H9 (cell line): ENCODE measurements at regions not wholly inside any gene's neighbourhood (a gene's known extent, or its start where the extent isn't known, plus 50 kb on each side); places are given as distances from the start of the nearest gene placed in this dataset.
A peak's percentile ranks its signal among the peaks of the same experiment; 100 is the strongest.

Experiments
- DNase-seq: peaks from one replicate; pipeline ENCODE4 v3.0.0-alpha.2; 2017
- H2AFZ ChIP-seq: one replicate; pipeline ENCODE4 v1.6.1; 2013; ENCODE audit warnings: mild to moderate bottlenecking, low read length, control low read depth, moderate library complexity
- H2AK5ac ChIP-seq: 2 replicates; pipeline ENCODE4 v1.6.1; 2013; ENCODE audit warnings: low read length, control low read depth, mixed read lengths; ENCODE audit not compliant: insufficient read length
- H2BK120ac ChIP-seq: one replicate; pipeline ENCODE4 v1.6.1; 2013; ENCODE audit warnings: low read depth, mild to moderate bottlenecking, low read length, control low read depth, inconsistent platforms; ENCODE audit not compliant: poor library complexity, severe bottlenecking
- H2BK12ac ChIP-seq: 2 replicates; pipeline ENCODE4 v1.6.1; 2013; ENCODE audit warnings: low read length, control low read depth, mixed read lengths, low read depth; ENCODE audit not compliant: insufficient read length
- H2BK15ac ChIP-seq: 2 replicates; pipeline ENCODE4 v1.6.1; 2013; ENCODE audit warnings: low read depth, low read length, control low read depth
- H2BK20ac ChIP-seq: one replicate; pipeline ENCODE4 v1.6.1; 2013; ENCODE audit warnings: low read depth, mild to moderate bottlenecking, low read length, control low read depth, inconsistent platforms; ENCODE audit not compliant: poor library complexity, severe bottlenecking
- H2BK5ac ChIP-seq: 2 replicates; pipeline ENCODE4 v1.6.1; 2013; ENCODE audit warnings: low read length, control low read depth, mixed read lengths; ENCODE audit not compliant: insufficient read length
- H3K14ac ChIP-seq: 2 replicates; pipeline ENCODE4 v1.6.1; 2013; ENCODE audit warnings: low read length, control low read depth; ENCODE audit not compliant: insufficient read depth
- H3K18ac ChIP-seq: 2 replicates; pipeline ENCODE4 v1.6.1; 2013; ENCODE audit warnings: low read depth, mild to moderate bottlenecking, mixed read lengths, low read length, control low read depth; ENCODE audit not compliant: insufficient read length
- H3K23ac ChIP-seq: 2 replicates; pipeline ENCODE4 v1.6.1; 2013; ENCODE audit warnings: low read length, control low read depth, mixed read lengths, low read depth; ENCODE audit not compliant: insufficient read length
- H3K23me2 ChIP-seq: 2 replicates; pipeline ENCODE4 v1.6.1; 2013; ENCODE audit warnings: low read depth, mild to moderate bottlenecking, mixed read lengths, low read length, control low read depth; ENCODE audit not compliant: insufficient read length, poor library complexity, severe bottlenecking
- H3K27ac ChIP-seq: 2 replicates; pipeline ENCODE4 v1.5.1; 2013; ENCODE audit warnings: low read length, control low read depth, mixed read lengths, low read depth; ENCODE audit not compliant: insufficient read length
- H3K27me3 ChIP-seq: 2 replicates; pipeline ENCODE4 v1.6.1; 2013; ENCODE audit warnings: low read length, control low read depth, inconsistent platforms; ENCODE audit not compliant: insufficient read depth
- H3K4ac ChIP-seq: 2 replicates; pipeline ENCODE4 v1.6.1; 2013; ENCODE audit warnings: low read depth, mild to moderate bottlenecking, control low read depth, inconsistent platforms, low read length, moderate library complexity
- H3K4me1 ChIP-seq: 2 replicates; pipeline ENCODE4 v1.6.1; 2013; ENCODE audit warnings: low read length, control low read depth, inconsistent platforms; ENCODE audit not compliant: insufficient read depth
- H3K4me2 ChIP-seq: 2 replicates; pipeline ENCODE4 v1.6.1; 2013; ENCODE audit warnings: low read length, control low read depth, mixed read lengths; ENCODE audit not compliant: insufficient read length, insufficient read depth
- H3K56ac ChIP-seq: 2 replicates; pipeline ENCODE4 v1.6.1; 2013; ENCODE audit warnings: low read depth, mild to moderate bottlenecking, mixed read lengths, low read length, control low read depth; ENCODE audit not compliant: insufficient read length
- H3K79me1 ChIP-seq: 2 replicates; pipeline ENCODE4 v1.6.1; 2013; ENCODE audit warnings: low read depth, mild to moderate bottlenecking, moderate library complexity, low read length, control low read depth, inconsistent platforms; ENCODE audit not compliant: insufficient read depth, poor library complexity, severe bottlenecking
- H3K79me2 ChIP-seq: 2 replicates; pipeline ENCODE4 v1.6.1; 2013; ENCODE audit warnings: low read length, control low read depth, inconsistent platforms; ENCODE audit not compliant: insufficient read depth
- H3K9ac ChIP-seq: 2 replicates; pipeline ENCODE4 v1.6.1; 2013; ENCODE audit warnings: low read length, control low read depth, mixed read lengths; ENCODE audit not compliant: insufficient read length; ENCODE audit errors: extremely low read depth
- H3K9me3 ChIP-seq: one replicate; pipeline ENCODE4 v1.6.1; 2013; ENCODE audit warnings: low read depth, low read length, inconsistent platforms; ENCODE audit not compliant: control insufficient read depth
- H3T11ph ChIP-seq: one replicate; pipeline ENCODE4 v1.6.1; 2013; ENCODE audit warnings: mild to moderate bottlenecking, low read length, control low read depth, inconsistent platforms
- H4K20me1 ChIP-seq: one replicate; pipeline ENCODE4 v1.6.1; 2013; ENCODE audit not compliant: control insufficient read depth, insufficient read length, insufficient read depth
- H4K5ac ChIP-seq: 2 replicates; pipeline ENCODE4 v1.6.1; 2013; ENCODE audit warnings: low read depth, mild to moderate bottlenecking, mixed read lengths, low read length, control low read depth; ENCODE audit not compliant: insufficient read length
- H4K8ac ChIP-seq: replicated peaks from 2 replicates; pipeline ENCODE4 v1.6.1; 2013; ENCODE audit warnings: low read length, control low read depth, mixed read lengths, low read depth; ENCODE audit not compliant: insufficient read length
- H4K91ac ChIP-seq: 2 replicates; pipeline ENCODE4 v1.6.1; 2013; ENCODE audit warnings: low read depth, mild to moderate bottlenecking, moderate library complexity, mixed read lengths, low read length, control low read depth; ENCODE audit not compliant: insufficient read length
- H3K27ac Mint-ChIP-seq, 3 experiments: 2 replicates in 2 of 3; 3 replicates in 1 of 3; pipeline ENCODE4 v1.8.0; 2020 to 2021; ENCODE audit warnings: mixed read lengths in 3 of 3, mild to moderate bottlenecking in 1 of 3, moderate library complexity in 1 of 3
- H3K27me3 Mint-ChIP-seq: 2 replicates; pipeline ENCODE4 v1.8.0; 2021; ENCODE audit warnings: low read depth, mild to moderate bottlenecking, moderate library complexity, mixed read lengths
- H3K36me3 Mint-ChIP-seq, 3 experiments: 2 replicates in 2 of 3; 3 replicates in 1 of 3; pipeline ENCODE4 v1.8.0; 2020 to 2021; ENCODE audit warnings: low read depth in 3 of 3, mixed read lengths in 3 of 3; ENCODE audit not compliant: insufficient read depth in 1 of 3
- H3K4me1 Mint-ChIP-seq, 2 experiments: 2 replicates each; pipeline ENCODE4 v1.8.0; 2020; ENCODE audit warnings: mixed read lengths in 2 of 2
- H3K4me3 Mint-ChIP-seq, 2 experiments: 2 replicates in 1 of 2; 3 replicates in 1 of 2; pipeline ENCODE4 v1.8.0; 2020 to 2021; ENCODE audit warnings: mild to moderate bottlenecking in 2 of 2, mixed read lengths in 2 of 2, moderate library complexity in 1 of 2
- H3K9me3 Mint-ChIP-seq, 2 experiments: 2 replicates in 1 of 2; 3 replicates in 1 of 2; pipeline ENCODE4 v1.8.0; 2020; ENCODE audit warnings: mild to moderate bottlenecking in 2 of 2, mixed read lengths in 2 of 2, moderate library complexity in 1 of 2
- CTCF ChIP-seq: fragments of 200-600 bp; sonication (generic); conservative IDR thresholded peaks from 3 replicates; pipeline ENCODE4 v1.8.0; 2021; ENCODE audit warnings: antibody characterized with exemption, mild to moderate bottlenecking
- WGBS: extraction: QIAGEN DNeasy Blood & Tissue Kit; methylation state at CpG from one replicate; pipeline ENCODE4 v1.1.7; 2013; ENCODE audit warnings: missing lambda C conversion rate, low lambda C conversion rate, mixed read lengths; ENCODE audit not compliant: insufficient read length; ENCODE audit errors: extremely low coverage; 5-methylcytosine and 5-hydroxymethylcytosine counted together

- no peak for DNase-seq
- H2BK120ac ChIP-seq, result no peak overlapping the region
- no CpG with 5 or more reads among the region's 4 CpGs for WGBS
- H3K23me2 ChIP-seq, result no peaks in the 10 kb centered on the region
- H3K4me1 Mint-ChIP-seq, result peaks cover 7 to 8% of the 10 kb centered on the region in 2 experiments
- H3K23ac ChIP-seq, result no peak overlapping the region
- H3K9ac ChIP-seq, result no peak overlapping the region
- peak overlapping the region; percentile 73 for H2BK12ac ChIP-seq
- H2AFZ ChIP-seq, result no peak overlapping the region
- H3K27ac ChIP-seq, result no peak overlapping the region
- peak overlapping the region; percentile 4 to 84 (median 68); a peak in 2 of 7 replicates for H3K27ac Mint-ChIP-seq
- H3K14ac ChIP-seq, result no peak overlapping the region
- no peak overlapping the region for H3K4me3 Mint-ChIP-seq
- H3K9me3 Mint-ChIP-seq, result peaks cover 5 to 8% of the 10 kb centered on the region in 2 experiments; a peak in 2 of 5 replicates
- H3K79me1 ChIP-seq, result no peaks in the 10 kb centered on the region
- no peak overlapping the region for H4K5ac ChIP-seq
- no peaks in the 10 kb centered on the region for H3K27me3 ChIP-seq
- no peak overlapping the region for H4K8ac ChIP-seq
- no peak overlapping the region for H3K4me2 ChIP-seq
- H3K27me3 Mint-ChIP-seq, result no peaks in the 10 kb centered on the region
- H3K18ac ChIP-seq, result no peak overlapping the region
- H3K9me3 ChIP-seq, result no peaks in the 10 kb centered on the region
- no peak overlapping the region for H2AK5ac ChIP-seq
- H2BK20ac ChIP-seq, result no peak overlapping the region
- H3K4ac ChIP-seq, result no peak overlapping the region
- no peak overlapping the region for H3K56ac ChIP-seq
- no peak overlapping the region for H3T11ph ChIP-seq
- no peak overlapping the region for H2BK15ac ChIP-seq
- no peak for TF ChIP-seq CTCF
- H4K91ac ChIP-seq, result no peak overlapping the region
- H3K79me2 ChIP-seq, result no peaks in the 10 kb centered on the region
- H2BK5ac ChIP-seq, result no peak overlapping the region
- no peaks in the 10 kb centered on the region for H4K20me1 ChIP-seq
- peaks cover 0 to 12% (median 0%) of the 10 kb centered on the region in 3 experiments; a peak in 1 of 7 replicates for H3K36me3 Mint-ChIP-seq
- no peaks in the 10 kb centered on the region for H3K4me1 ChIP-seq
Observed at GRCh38 chr6:74199215-74199915, 503.4 kb downstream of the CD109 start.
